ENCODE measurements at regions not wholly inside any gene's neighbourhood (a gene's known extent, or its start where the extent isn't known, plus 50 kb on each side); places are given as distances from the start of the nearest gene placed in this dataset.

- no peak for DNase-seq
- no peaks in the 10 kb centered on the region for H3K4me1 ChIP-seq (replicated peaks in 1 of 2)
- no peak overlapping the region for H3K4me3 ChIP-seq
- no peaks in the 10 kb centered on the region for H3K27me3 ChIP-seq
- H3K27ac ChIP-seq: no peak overlapping the region
- intact Hi-C loops (cut with DNase I): no loop called here
- no peak for TF ChIP-seq POLR2A (IDR thresholded peaks at IDR 0.05)
- TF ChIP-seq, protein P1, sequence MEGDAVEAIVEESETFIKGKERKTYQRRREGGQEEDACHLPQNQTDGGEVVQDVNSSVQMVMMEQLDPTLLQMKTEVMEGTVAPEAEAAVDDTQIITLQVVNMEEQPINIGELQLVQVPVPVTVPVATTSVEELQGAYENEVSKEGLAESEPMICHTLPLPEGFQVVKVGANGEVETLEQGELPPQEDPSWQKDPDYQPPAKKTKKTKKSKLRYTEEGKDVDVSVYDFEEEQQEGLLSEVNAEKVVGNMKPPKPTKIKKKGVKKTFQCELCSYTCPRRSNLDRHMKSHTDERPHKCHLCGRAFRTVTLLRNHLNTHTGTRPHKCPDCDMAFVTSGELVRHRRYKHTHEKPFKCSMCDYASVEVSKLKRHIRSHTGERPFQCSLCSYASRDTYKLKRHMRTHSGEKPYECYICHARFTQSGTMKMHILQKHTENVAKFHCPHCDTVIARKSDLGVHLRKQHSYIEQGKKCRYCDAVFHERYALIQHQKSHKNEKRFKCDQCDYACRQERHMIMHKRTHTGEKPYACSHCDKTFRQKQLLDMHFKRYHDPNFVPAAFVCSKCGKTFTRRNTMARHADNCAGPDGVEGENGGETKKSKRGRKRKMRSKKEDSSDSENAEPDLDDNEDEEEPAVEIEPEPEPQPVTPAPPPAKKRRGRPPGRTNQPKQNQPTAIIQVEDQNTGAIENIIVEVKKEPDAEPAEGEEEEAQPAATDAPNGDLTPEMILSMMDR (IDR thresholded peaks at IDR 0.05): no peak
- no peaks in the 10 kb centered on the region for H3K36me3 ChIP-seq (replicated peaks in 1 of 2)
- H3K9me3 ChIP-seq (replicated peaks in 1 of 3): no peaks in the 10 kb centered on the region
- 81 to 90% (median 86%) methylated on average over 1 of the region's 1 CpG for WGBS, 4 donors
Observed at GRCh38 chr15:45970542-45970941, 335.7 kb downstream of the SQOR start.

- Histone ChIP-seq H3K27ac (no peak overlapping the region), H3K9me3 (replicated peaks in 1 of 3) (no peaks in the 10 kb centered on the region), H3K4me1 (replicated peaks in 1 of 2) (no peaks in the 10 kb centered on the region), H3K4me3 (no peak overlapping the region), H3K36me3 (replicated peaks in 1 of 2) (no peaks in the 10 kb centered on the region), H3K27me3 (no peaks in the 10 kb centered on the region)
- DNase-seq: no peak
- intact Hi-C loops (cut with DNase I): no loop called here
- 68 to 87% (median 80%) methylated on average over 5 of the region's 5 CpGs for WGBS, 4 donors
- TF ChIP-seq, protein P1 (IDR thresholded peaks at IDR 0.05): no peak
Observed at GRCh38 chr15:45980366-45980765, 345.5 kb downstream of the SQOR start.

DNA sequence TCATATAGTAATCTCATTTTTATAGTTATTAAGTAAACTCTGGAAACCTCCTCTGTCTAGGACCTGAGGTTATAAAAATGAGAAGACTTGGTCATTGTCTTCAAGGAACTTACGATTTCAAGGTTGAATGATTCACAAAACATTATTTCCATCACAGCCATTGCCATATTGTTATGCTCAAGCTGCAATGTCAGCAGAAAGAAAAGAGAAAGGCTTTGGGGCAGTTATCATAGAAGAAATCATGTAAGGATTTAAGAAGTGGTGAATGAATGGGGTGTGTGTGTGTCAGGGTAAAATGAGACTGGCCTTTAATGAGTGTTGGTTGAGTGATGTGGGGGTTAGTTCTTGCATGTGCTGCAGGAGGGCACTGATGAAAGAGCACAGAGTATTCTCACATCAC, 346.8 kb downstream of the SQOR start:
- no peaks in the 10 kb centered on the region for H3K36me3 ChIP-seq (replicated peaks in 1 of 2)
- intact Hi-C loops (cut with DNase I): no loop called here
- TF ChIP-seq, protein P1 (IDR thresholded peaks at IDR 0.05): no peak
- H3K4me1 ChIP-seq (replicated peaks in 1 of 2): no peaks in the 10 kb centered on the region
- WGBS, 4 donors: 22 to 49% (median 33%) methylated on average over 1 of the region's 1 CpG
- H3K27me3 ChIP-seq: no peaks in the 10 kb centered on the region
- no peaks in the 10 kb centered on the region for H3K9me3 ChIP-seq (replicated peaks in 1 of 3)
- no peak overlapping the region for H3K4me3 ChIP-seq
- DNase-seq: no peak
- no peak overlapping the region for H3K27ac ChIP-seq

DNA sequence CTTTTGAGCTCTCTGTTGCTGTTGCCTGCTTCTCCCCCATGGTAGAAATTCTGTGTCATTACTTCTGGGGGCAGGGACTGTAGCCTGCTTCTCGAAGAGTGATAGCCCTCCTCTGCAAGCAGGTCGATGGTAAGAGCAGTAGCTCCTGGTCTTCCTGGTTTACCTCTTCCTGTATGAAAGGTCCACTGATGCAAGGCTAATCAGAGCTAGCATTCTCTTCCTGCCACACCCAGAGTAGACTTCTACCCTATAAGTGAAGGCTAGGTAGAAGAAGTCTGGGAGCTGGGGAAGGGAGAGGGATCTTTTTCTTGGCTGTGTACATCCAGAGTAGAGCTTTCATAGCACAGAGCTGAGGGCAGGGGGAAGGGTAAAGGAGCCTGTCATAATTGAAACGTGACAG, 357.0 kb downstream of the SQOR start:
- Histone ChIP-seq H3K27me3 (no peaks in the 10 kb centered on the region), H3K36me3 (replicated peaks in 1 of 2) (no peaks in the 10 kb centered on the region), H3K4me3 (no peak overlapping the region), H3K9me3 (replicated peaks in 1 of 3) (no peaks in the 10 kb centered on the region), H3K27ac (no peak overlapping the region), H3K4me1 (replicated peaks in 1 of 2) (no peaks in the 10 kb centered on the region)
- intact Hi-C loops (cut with DNase I): no loop called here
- DNase-seq: no peak
- 57 to 72% (median 63%) methylated on average over 1 to 3 of the region's 3 CpGs for WGBS, 4 donors
- TF ChIP-seq POLR2A (IDR thresholded peaks at IDR 0.05): no peak
- TF ChIP-seq, protein P1 (IDR thresholded peaks at IDR 0.05): no peak

Data from adrenal gland (tissue), 9 donors.